SK-N-SH (cell line): ENCODE measurements at regions not wholly inside any gene's neighbourhood (a gene's known extent, or its start where the extent isn't known, plus 50 kb on each side); places are given as distances from the start of the nearest gene placed in this dataset.

Source experiments
- CHD2 ChIP-seq: fragments of 150-350 bp; IDR thresholded peaks from 2 replicates; pipeline ENCODE4 v1.6.1; 2018; ENCODE audit warnings: low read length; ENCODE audit not compliant: partially characterized antibody
- MEF2A ChIP-seq: IDR thresholded peaks from 2 replicates; pipeline ENCODE4 v1.4.0; 2012; ENCODE audit warnings: low read depth, borderline replicate concordance
- SIN3A ChIP-seq: IDR thresholded peaks from 2 replicates; pipeline ENCODE4 v1.6.1; 2012; ENCODE audit warnings: low read depth, mild to moderate bottlenecking, low read length, moderate library complexity, borderline replicate concordance
- SMC3 ChIP-seq: IDR thresholded peaks from 2 replicates; pipeline ENCODE4 v1.6.1; 2012; ENCODE audit warnings: low read depth, low read length, improper control_type of control experiment
- TF ChIP-seq, protein P1 (sequence below): IDR thresholded peaks from 2 replicates; pipeline ENCODE4 v1.6.1; 2012; ENCODE audit warnings: mild to moderate bottlenecking, low read depth, low read length, moderate library complexity
- TF ChIP-seq, protein P2 (sequence below): fragments of 200-600 bp; sonication (generic); IDR thresholded peaks from 2 replicates; pipeline ENCODE4 v1.6.1; 2017; ENCODE audit warnings: antibody characterized with exemption, mild to moderate bottlenecking, moderate library complexity

DNA sequence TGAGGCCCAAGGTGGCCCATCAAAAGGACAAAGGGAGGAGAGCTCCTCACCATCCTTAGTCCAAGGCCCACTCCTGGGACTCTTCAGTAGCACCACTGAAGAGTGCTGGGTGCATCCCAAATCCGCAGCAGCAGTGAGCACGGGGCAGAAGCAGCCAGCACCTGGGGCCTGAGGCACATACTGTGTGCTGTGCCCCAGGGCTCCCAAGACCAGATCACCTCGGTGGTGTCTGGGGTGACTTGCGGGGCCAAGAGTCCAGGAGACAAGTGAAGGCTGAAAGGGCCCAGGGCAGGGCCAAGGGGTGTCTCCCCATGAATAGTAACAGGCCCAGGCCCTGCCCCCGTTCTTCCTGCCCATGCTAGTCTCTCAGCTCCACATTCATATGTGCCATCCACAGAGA, 59.9 kb upstream of the INSIG1 start:
- TF ChIP-seq, protein P1, sequence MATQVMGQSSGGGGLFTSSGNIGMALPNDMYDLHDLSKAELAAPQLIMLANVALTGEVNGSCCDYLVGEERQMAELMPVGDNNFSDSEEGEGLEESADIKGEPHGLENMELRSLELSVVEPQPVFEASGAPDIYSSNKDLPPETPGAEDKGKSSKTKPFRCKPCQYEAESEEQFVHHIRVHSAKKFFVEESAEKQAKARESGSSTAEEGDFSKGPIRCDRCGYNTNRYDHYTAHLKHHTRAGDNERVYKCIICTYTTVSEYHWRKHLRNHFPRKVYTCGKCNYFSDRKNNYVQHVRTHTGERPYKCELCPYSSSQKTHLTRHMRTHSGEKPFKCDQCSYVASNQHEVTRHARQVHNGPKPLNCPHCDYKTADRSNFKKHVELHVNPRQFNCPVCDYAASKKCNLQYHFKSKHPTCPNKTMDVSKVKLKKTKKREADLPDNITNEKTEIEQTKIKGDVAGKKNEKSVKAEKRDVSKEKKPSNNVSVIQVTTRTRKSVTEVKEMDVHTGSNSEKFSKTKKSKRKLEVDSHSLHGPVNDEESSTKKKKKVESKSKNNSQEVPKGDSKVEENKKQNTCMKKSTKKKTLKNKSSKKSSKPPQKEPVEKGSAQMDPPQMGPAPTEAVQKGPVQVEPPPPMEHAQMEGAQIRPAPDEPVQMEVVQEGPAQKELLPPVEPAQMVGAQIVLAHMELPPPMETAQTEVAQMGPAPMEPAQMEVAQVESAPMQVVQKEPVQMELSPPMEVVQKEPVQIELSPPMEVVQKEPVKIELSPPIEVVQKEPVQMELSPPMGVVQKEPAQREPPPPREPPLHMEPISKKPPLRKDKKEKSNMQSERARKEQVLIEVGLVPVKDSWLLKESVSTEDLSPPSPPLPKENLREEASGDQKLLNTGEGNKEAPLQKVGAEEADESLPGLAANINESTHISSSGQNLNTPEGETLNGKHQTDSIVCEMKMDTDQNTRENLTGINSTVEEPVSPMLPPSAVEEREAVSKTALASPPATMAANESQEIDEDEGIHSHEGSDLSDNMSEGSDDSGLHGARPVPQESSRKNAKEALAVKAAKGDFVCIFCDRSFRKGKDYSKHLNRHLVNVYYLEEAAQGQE: no peak
- TF ChIP-seq, protein P2, sequence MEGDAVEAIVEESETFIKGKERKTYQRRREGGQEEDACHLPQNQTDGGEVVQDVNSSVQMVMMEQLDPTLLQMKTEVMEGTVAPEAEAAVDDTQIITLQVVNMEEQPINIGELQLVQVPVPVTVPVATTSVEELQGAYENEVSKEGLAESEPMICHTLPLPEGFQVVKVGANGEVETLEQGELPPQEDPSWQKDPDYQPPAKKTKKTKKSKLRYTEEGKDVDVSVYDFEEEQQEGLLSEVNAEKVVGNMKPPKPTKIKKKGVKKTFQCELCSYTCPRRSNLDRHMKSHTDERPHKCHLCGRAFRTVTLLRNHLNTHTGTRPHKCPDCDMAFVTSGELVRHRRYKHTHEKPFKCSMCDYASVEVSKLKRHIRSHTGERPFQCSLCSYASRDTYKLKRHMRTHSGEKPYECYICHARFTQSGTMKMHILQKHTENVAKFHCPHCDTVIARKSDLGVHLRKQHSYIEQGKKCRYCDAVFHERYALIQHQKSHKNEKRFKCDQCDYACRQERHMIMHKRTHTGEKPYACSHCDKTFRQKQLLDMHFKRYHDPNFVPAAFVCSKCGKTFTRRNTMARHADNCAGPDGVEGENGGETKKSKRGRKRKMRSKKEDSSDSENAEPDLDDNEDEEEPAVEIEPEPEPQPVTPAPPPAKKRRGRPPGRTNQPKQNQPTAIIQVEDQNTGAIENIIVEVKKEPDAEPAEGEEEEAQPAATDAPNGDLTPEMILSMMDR: no peak
- no peak for TF ChIP-seq CHD2
- TF ChIP-seq MEF2A: no peak
- TF ChIP-seq SIN3A: no peak
- TF ChIP-seq SMC3: no peak
